GM12872 (cell line): ENCODE measurements at regions not wholly inside any gene's neighbourhood (a gene's known extent, or its start where the extent isn't known, plus 50 kb on each side); places are given as distances from the start of the nearest gene placed in this dataset.

Experiments used
- CTCF ChIP-seq: IDR thresholded peaks from 3 replicates; pipeline ENCODE4 v1.5.1; 2011; ENCODE audit warnings: low read depth, mild to moderate bottlenecking, low read length, moderate library complexity; ENCODE audit not compliant: insufficient read depth

GRCh38 chr6:95091823-95092436, 485.4 kb upstream of the MANEA start:
- TF ChIP-seq CTCF: peak; percentile 37; the same call in 1 of the 3 replicates

DNA sequence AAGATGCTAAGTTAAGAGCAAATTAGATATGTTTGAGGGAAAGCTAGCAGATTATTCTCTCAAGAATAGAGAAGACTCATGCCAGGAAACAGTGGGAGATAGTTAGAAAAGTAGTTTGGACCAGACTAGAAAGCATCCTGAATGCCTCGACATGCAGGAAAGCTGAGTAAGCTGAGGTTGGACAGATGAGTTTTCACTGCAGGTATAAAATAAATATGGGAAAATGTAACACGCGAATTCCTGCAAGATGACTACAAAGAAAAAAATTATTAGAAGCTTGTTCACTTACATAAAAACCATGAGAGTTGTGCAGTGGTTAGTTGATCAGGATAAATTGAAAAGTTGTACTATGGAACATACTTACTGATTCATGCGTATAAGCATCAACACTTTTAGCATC, 484.2 kb upstream of the MANEA start:
- no peak for TF ChIP-seq CTCF

DNA sequence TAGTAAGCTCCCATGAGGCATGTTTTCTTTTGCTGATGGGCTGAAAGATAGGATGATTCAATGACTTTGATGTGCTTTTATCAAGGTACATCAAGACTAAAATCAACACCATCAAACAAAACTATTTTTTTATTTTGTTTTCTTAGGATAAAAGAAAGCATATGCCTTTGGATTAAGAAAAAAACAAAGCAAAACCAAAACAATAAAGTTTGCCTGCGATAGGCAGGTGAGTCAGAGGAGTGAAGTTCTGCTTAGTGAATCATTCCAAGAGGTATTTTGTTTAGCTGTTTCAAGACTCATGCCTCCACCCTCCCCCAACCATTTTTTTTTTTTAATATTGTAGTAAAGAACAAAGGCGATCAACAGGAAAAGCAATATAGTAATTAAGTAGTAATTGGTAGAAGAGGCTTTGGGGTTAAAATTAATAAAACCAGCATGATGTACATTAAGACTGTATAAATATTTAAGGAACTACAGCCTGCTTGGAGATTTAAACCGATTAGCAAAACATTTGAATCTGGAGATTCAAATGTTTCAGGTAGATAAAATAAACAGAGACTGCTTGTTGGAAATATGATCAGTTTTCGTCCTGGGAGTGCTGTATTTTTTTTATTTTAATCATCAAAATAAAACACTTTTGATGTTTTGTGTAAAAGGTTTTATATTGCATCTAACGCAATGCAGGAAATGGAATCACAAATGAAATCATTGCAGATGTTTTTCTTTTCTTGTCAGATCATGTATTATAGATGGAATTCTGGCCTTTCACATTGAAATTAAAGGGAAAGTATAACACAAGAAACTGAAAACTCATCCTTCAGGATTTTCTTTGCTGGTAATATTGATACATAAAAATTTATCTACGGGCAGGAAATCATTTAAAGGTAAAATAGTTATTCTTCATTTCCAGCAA, 482.3 kb upstream of the MANEA start:
- no peak for TF ChIP-seq CTCF

DNA sequence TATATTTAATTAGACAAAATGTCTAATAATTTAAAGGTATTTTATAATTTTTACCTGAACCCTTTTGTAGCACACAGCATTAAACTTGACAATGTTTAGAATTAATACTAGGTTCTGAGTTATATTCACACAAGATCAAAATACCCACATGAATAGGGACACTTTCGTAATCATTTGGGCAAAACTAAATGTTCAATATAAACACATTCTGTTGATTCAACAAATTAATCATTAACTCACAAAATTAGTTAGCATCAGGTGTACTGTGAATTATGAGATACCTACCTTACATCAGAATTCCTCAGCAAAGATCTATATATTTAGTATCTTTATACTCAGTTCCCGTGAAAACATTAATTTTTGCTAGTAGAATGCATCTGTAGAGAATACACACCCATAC, 481.5 kb upstream of the MANEA start:
- no peak for TF ChIP-seq CTCF

- TF ChIP-seq CTCF: no peak
Observed at GRCh38 chr6:95099410-95099809, 477.9 kb upstream of the MANEA start.

DNA sequence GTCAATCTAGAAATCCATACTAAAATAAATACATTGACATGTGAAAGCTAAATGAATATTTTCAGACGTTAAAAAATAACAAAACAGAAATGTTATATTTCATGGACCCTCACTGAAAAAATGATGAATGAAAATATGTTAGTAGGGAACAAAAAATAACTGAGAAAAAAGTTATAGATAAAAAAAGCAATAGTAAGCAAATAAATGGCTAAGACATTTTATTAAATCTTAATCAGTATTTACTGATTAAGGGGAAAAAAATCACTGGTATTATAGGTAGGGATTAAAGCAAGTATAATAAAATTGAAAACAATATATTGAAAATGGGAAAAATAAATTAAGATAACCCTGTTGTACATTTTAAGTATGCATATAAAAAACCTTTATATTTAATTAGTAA, 468.1 kb upstream of the MANEA start:
- TF ChIP-seq CTCF: no peak

DNA sequence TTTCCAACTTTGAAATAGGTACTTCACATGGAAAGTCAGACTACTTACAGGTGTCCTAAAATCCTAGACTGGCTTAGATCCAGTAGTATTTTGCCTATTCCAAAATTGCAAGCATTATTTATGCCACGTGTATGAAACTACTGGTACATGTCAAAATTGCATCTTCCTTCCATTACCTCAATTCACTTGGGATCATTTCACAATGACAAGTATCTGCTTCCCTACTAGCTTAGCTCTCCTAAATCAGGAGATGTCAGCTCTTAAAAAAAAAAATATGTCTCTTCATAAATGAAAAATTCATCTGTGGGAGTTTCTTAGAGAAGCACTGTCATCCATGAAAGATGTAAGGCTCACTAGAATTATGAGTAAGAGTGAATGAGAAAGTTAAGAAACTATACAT, 466.6 kb upstream of the MANEA start:
- TF ChIP-seq CTCF: no peak
